Activated CD4-positive, alpha-beta memory T cell treated with anti-CD3 and anti-CD28 coated beads for 36 hours (primary cell): ENCODE measurements at regions not wholly inside any gene's neighbourhood (a gene's known extent, or its start where the extent isn't known, plus 50 kb on each side); places are given as distances from the start of the nearest gene placed in this dataset.
"Not testable (repeated sequence)": the region's sequence is repeated elsewhere in the genome, so short reads cannot be mapped to it uniquely, and the experiment has no call there.

Experiments
- CTCF ChIA-PET: fragments of 350-600 bp; sonication (Branson Sonifier 250); formaldehyde crosslinking; loops from one replicate; lab custom pipeline; 2021; ENCODE audit warnings: antibody characterized with exemption, inconsistent platforms; lab: Charles Lee
- POLR2A ChIA-PET: fragments of 350-600 bp; sonication (Branson Sonifier 250); formaldehyde crosslinking; loops from one replicate; lab custom pipeline; 2021; ENCODE audit warnings: antibody characterized with exemption; lab: Charles Lee
- DNase-seq: peaks from one replicate; pipeline ENCODE4 v3.0.0-alpha.2; 2020
- H3K27ac Mint-ChIP-seq: one replicate; pipeline ENCODE4 v1.8.0; 2021; ENCODE audit warnings: mixed read lengths
- H3K27me3 Mint-ChIP-seq: one replicate; pipeline ENCODE4 v1.8.0; 2021; ENCODE audit warnings: mixed read lengths
- H3K36me3 Mint-ChIP-seq: one replicate; pipeline ENCODE4 v1.8.0; 2021; ENCODE audit warnings: mixed read lengths
- H3K4me1 Mint-ChIP-seq: one replicate; pipeline ENCODE4 v1.8.0; 2021; ENCODE audit warnings: low read depth, mixed read lengths
- H3K4me3 Mint-ChIP-seq: one replicate; pipeline ENCODE4 v1.8.0; 2021; ENCODE audit warnings: mild to moderate bottlenecking, mixed read lengths
- H3K9me3 Mint-ChIP-seq: one replicate; pipeline ENCODE4 v1.8.0; 2021; ENCODE audit warnings: mixed read lengths
- intact Hi-C: fragments of 100-400 bp; cut with micrococcal nuclease; formaldehyde crosslinking; loops from one replicate; pipeline ENCODE4 v1.15.1; 2023

DNA sequence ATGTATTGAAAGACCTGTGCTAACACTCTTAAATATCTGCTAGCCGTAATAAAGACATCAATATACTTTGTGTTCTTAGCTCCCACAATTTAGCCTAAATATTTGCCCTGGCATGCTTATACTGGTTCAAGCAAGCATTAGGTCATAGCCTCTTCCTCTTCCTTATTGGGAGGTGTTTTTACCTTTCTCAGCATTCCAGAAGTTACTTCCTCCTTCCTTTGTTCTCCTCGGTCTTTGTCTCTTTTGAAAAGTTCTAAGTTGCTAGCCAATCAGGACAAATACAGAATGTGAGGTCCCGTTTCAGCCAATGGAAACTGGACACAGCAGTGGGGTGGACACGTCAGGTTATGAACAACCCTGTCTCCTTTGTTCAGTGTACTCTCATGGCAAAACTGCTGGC, 2543.6 kb downstream of the PCDH9 start:
- CTCF ChIA-PET, H3K4me3 Mint-ChIP-seq, POLR2A ChIA-PET, H3K4me1 Mint-ChIP-seq, H3K9me3 Mint-ChIP-seq, intact Hi-C loops, H3K27me3 Mint-ChIP-seq, H3K27ac Mint-ChIP-seq, H3K36me3 Mint-ChIP-seq, DNase-seq: not testable (repeated sequence)

DNA sequence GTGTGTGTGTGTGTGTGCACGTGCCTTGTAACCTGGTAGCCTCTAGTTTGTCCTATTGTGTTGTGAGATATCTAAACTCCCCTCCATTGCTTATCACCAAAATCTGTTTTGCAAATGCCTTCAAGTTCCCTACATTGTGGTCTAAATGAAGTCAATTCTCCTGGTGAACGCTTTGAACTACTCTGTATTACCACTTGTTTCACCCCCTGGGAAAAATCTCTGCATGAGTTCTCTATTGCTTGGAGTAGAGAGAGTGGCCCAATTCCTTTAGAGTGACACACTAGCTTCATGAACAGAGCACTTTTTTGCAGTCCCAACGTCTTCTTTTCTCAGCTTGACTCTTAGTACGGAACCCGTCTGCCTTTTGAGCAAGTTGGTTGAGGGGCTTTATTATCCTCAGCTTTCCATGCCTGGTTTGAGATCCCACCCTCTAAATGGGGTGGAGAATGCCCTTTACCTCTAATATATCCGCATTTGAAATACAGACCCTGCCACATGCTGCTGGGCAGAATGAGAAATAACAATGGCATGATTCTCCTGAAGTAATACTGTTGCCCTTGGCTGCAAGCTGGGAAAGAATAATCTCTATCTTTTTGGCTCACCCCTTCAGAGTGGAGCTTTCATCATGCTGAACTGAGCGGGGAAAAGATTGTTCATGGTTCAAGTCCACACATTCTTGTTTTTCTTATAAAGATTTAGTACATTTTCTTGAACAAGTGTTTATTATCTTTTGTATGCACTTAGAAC, 2545.3 kb downstream of the PCDH9 start:
- no peaks in the 10 kb centered on the region for H3K36me3 Mint-ChIP-seq
- intact Hi-C loops, result no loop called here
- H3K27me3 Mint-ChIP-seq, result no peaks in the 10 kb centered on the region
- H3K9me3 Mint-ChIP-seq, result peaks cover 12% of the 10 kb centered on the region
- no peak for DNase-seq
- H3K4me1 Mint-ChIP-seq, result no peaks in the 10 kb centered on the region
- H3K4me3 Mint-ChIP-seq, result no peak overlapping the region
- ChIA-PET CTCF (no interaction called here), POLR2A (no interaction called here)
- H3K27ac Mint-ChIP-seq, result no peak overlapping the region

DNA sequence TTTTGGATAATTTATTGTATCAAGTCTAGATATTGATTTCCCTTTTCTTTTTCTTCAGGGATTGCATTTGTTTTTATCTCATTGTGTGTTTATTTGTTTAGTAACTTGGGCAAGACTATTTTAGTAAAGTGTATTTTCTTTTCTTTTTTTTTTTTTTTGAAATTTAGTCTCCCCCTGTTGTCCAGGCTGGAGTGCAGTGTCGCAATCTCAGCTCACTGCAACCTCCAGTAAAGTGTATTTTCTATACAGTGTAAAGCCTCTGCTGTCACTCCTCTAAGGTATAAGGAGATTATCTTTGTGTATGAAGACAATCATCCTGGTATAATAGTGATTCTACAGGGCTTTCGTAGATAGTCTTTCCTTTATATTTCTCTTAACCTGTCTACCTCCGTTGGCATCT, 2546.0 kb downstream of the PCDH9 start:
- POLR2A ChIA-PET, result no interaction called here
- Mint-ChIP-seq H3K27me3 (no peaks in the 10 kb centered on the region), H3K4me1 (no peaks in the 10 kb centered on the region), H3K4me3 (no peak overlapping the region), H3K9me3 (peaks cover 12% of the 10 kb centered on the region), H3K36me3 (no peaks in the 10 kb centered on the region), H3K27ac (no peak overlapping the region)
- CTCF ChIA-PET, result no interaction called here
- intact Hi-C loops, result no loop called here
- DNase-seq, result no peak

DNA sequence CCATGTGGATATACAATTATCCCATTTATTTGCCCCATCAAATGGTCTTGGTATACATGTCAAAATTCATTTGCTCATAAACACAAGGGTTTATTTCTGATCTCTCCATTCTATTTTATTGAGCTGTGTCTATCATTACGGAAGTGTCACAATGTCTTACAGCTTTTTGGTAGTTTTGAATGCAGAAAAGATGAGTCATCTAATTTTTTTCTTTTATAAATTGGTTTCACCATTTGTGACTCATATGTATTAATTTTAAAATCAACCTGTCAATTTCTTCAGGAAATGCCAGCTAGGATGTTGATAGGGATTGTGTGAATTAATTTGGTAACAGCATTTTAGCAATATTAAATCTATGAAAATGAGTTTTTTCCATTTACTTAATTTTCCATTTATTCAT, 2549.4 kb downstream of the PCDH9 start:
- Mint-ChIP-seq H3K9me3 (peaks cover 20% of the 10 kb centered on the region), H3K4me1 (no peaks in the 10 kb centered on the region), H3K27ac (no peak overlapping the region), H3K36me3 (no peaks in the 10 kb centered on the region), H3K27me3 (no peaks in the 10 kb centered on the region), H3K4me3 (no peak overlapping the region)
- intact Hi-C loops, result no loop called here
- ChIA-PET POLR2A (no interaction called here), CTCF (no interaction called here)
- DNase-seq, result no peak

DNA sequence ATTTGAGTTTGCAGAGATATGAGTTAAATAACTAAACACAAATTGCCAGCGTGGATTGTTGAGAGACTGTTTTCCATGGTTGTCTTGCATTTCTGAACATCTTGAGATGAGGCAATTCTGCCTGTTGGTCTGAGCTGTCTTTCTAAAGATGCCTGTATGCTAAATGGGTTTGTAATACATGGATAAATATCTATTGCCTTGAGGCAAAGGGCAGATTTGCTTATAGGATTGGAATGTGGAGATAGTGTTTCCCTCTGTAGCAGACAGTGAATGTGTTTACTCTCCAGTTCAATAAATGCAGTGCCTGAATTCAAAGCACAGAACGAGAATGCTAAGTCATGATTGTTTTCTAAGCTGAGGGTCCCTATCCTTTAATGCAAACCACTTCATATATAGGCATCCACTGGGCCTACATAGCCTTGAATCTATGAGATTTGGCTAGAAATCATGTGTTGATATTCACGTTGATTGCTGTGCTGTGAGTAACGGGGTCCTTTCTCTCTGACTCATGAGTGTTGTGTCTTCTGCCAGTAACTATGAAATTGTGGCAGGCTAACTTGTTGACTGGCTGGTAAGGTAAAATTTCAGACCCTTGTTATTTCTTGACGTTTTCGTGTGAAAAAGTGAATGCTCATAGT, 2554.8 kb downstream of the PCDH9 start:
- Mint-ChIP-seq H3K36me3 (no peaks in the 10 kb centered on the region), H3K4me1 (no peaks in the 10 kb centered on the region), H3K4me3 (no peak overlapping the region), H3K9me3 (peaks cover 16% of the 10 kb centered on the region), H3K27me3 (no peaks in the 10 kb centered on the region), H3K27ac (no peak overlapping the region)
- DNase-seq, result no peak
- ChIA-PET CTCF (no interaction called here), POLR2A (no interaction called here)
- intact Hi-C loops, result no loop called here

DNA sequence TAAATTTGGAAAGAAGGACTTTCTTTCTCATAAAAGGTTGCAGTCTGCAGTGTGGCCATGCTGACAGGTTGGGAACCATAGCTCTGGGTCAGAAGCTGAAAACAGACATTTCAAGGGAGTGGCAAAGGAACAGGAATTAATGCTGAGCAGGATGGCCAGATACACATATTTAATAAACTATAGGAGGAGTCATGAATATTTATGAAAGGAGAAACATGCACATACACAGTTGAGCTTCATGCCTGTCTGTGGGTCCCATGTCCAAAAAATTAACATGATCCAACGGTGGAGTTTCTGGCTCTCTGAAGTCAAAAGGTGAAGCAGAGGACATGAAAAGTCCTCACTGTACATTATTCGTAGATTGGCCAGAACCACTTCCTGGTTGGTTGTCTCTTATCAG, 2556.0 kb downstream of the PCDH9 start:
- peaks cover 16% of the 10 kb centered on the region for H3K9me3 Mint-ChIP-seq
- intact Hi-C loops, result no loop called here
- CTCF ChIA-PET, result no interaction called here
- no peak overlapping the region for H3K27ac Mint-ChIP-seq
- POLR2A ChIA-PET, result no interaction called here
- DNase-seq, result no peak
- no peaks in the 10 kb centered on the region for H3K27me3 Mint-ChIP-seq
- no peak overlapping the region for H3K4me3 Mint-ChIP-seq
- no peaks in the 10 kb centered on the region for H3K36me3 Mint-ChIP-seq
- H3K4me1 Mint-ChIP-seq, result no peaks in the 10 kb centered on the region

DNA sequence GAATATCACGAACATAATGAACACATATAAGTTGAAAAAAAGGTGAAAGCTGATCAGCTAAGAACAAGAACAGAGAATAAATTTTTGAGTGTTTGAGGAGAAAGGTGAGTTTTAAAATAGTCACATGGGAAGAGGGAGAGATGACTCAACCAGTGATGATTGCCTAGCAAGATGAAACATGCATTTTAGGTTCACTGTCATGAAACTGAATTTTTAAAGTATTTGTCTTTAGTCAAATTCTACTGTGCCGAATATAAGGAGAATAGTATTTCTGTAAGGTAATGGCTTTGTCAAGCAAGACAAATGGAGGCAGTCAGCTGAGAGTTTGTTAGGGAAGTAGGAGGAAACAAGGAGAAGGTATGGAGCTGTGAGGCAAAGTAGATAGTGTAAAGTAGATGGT, 2557.4 kb downstream of the PCDH9 start:
- no peak overlapping the region for H3K4me3 Mint-ChIP-seq
- H3K36me3 Mint-ChIP-seq, result no peaks in the 10 kb centered on the region
- peaks cover 17% of the 10 kb centered on the region for H3K9me3 Mint-ChIP-seq
- intact Hi-C loops, result no loop called here
- no peaks in the 10 kb centered on the region for H3K27me3 Mint-ChIP-seq
- ChIA-PET CTCF (no interaction called here), POLR2A (no interaction called here)
- DNase-seq, result no peak
- no peaks in the 10 kb centered on the region for H3K4me1 Mint-ChIP-seq
- no peak overlapping the region for H3K27ac Mint-ChIP-seq

DNA sequence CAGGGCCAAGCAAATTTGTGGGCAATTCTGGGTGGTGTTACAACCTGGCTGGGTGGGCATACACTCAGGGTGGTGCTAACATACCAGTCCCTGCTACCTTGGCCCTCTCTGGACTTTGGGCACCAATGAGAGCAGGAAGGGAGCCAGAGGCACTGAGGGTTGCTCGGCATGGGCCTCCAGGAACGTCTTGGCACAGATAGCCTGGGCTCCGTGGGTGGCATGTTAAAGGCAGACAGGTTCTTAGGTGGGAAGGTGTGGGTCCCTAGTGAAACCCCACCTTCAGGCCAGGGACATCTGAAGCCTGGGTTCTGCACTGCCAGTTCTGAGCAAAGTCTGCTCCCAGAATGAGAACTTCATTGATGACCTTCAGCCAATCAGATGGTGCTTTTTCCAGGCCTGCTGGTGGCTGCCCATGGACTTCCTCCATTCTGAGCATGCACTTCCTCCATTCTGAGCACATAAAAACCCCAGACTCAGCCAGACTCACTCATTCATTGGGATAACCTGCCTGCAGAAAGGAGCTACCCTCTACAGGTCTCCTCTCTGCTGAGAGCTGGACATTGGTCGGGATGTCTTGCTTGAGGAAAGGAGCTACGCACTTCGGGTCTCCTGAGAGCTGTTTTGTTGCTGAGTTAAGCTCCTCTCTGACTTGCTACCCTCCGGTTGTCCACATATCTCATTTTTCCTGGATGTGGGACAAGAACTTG, 2567.1 kb downstream of the PCDH9 start:
- H3K9me3 Mint-ChIP-seq, result peaks cover 2% of the 10 kb centered on the region
- ChIA-PET POLR2A (no interaction called here), CTCF (no interaction called here)
- H3K4me3 Mint-ChIP-seq, result no peak overlapping the region
- H3K4me1 Mint-ChIP-seq, result no peaks in the 10 kb centered on the region
- H3K27ac Mint-ChIP-seq, result no peak overlapping the region
- no peak for DNase-seq
- no peaks in the 10 kb centered on the region for H3K36me3 Mint-ChIP-seq
- intact Hi-C loops, result no loop called here
- no peaks in the 10 kb centered on the region for H3K27me3 Mint-ChIP-seq

DNA sequence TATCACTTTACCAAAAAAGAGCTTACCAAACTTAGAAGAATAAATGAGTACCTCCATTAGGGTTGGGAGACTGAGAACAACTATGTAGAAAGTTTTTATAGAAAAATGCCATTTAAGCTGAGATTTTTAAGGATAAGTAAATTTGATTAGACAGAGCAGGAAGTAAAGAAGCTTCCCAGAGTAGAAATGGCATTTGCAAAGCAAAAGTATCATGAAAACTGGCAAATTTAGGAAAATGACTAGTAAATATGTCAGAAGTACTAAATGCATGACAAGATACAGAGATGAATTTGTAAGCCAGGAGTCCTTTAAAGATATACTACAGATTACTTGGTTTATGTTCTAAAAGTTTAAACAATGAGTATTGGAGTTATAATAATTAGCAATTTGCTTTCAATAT, 2581.8 kb downstream of the PCDH9 start:
- ChIA-PET POLR2A (no interaction called here), CTCF (no interaction called here)
- Mint-ChIP-seq H3K36me3 (no peaks in the 10 kb centered on the region), H3K27ac (no peak overlapping the region), H3K4me1 (no peaks in the 10 kb centered on the region), H3K9me3 (peaks cover 6% of the 10 kb centered on the region), H3K27me3 (no peaks in the 10 kb centered on the region), H3K4me3 (no peak overlapping the region)
- intact Hi-C loops, result no loop called here
- no peak for DNase-seq

DNA sequence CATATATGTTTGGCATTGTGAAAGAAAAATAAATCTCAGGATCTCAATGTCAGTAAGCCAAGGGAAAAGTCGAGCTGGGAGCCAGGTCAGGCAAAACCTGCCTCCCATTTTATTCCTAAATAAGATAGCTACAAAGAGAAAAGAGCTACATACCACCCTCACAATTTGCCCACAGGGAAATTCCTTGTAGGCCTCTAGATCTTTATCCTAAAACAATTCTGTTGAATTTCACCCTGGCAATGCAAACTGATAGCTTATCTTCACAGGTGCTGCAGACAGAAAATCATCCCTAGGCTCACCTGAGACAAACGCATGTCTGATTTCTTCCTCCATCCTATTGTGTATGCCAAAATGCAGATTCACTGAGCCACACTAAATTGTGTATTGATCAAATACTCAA, 2587.1 kb downstream of the PCDH9 start:
- peaks cover 8% of the 10 kb centered on the region for H3K9me3 Mint-ChIP-seq
- CTCF ChIA-PET, result no interaction called here
- intact Hi-C loops, result no loop called here
- no peak overlapping the region for H3K4me3 Mint-ChIP-seq
- no peak for DNase-seq
- POLR2A ChIA-PET, result no interaction called here
- H3K4me1 Mint-ChIP-seq, result no peaks in the 10 kb centered on the region
- H3K27ac Mint-ChIP-seq, result no peak overlapping the region
- H3K36me3 Mint-ChIP-seq, result no peaks in the 10 kb centered on the region
- H3K27me3 Mint-ChIP-seq, result no peaks in the 10 kb centered on the region

DNA sequence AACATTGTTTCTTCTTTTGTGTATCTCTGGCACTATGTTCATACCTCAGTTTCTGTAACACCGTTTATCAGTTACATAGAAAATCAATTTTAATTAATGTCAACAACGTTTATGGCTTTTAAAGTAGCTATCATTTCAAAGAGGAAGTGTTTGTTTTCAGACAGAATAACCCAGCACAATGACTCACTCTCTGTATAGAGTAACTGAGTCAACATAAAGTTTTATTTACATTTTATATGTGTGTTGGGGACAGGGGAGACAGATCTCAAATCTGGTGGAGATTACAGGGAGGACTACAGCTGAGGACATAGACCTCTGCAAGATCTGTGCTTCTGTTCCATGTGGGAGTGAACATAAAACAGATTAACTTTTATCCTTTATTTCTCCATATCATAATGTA, 2590.1 kb downstream of the PCDH9 start:
- no peak for DNase-seq
- POLR2A ChIA-PET, result no interaction called here
- intact Hi-C loops, result no loop called here
- CTCF ChIA-PET, result no interaction called here
- no peaks in the 10 kb centered on the region for H3K36me3 Mint-ChIP-seq
- peaks cover 14% of the 10 kb centered on the region for H3K9me3 Mint-ChIP-seq
- no peaks in the 10 kb centered on the region for H3K4me1 Mint-ChIP-seq
- no peaks in the 10 kb centered on the region for H3K27me3 Mint-ChIP-seq
- H3K4me3 Mint-ChIP-seq, result no peak overlapping the region
- no peak overlapping the region for H3K27ac Mint-ChIP-seq

DNA sequence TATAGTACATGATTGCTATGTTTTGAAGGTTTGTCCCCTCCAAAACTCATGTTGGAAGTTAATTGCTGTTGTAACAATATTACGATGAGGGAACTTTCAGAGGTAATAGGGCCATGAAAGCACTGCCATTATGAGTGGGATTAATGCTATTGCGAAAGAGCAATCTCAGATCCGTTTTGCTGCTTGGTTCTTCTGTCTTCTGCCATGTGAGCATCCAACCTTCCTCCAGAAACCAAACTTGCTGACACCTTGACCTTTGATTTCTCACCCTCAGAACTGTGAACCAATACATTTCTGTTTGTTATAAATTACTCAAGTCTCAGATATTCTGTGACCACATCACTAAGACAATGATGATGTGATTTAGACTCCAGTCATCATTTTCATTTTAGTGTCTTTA, 2590.9 kb downstream of the PCDH9 start:
- CTCF ChIA-PET, result no interaction called here
- Mint-ChIP-seq H3K9me3 (peaks cover 10% of the 10 kb centered on the region), H3K27ac (no peak overlapping the region), H3K27me3 (no peaks in the 10 kb centered on the region), H3K36me3 (no peaks in the 10 kb centered on the region), H3K4me1 (no peaks in the 10 kb centered on the region), H3K4me3 (no peak overlapping the region)
- DNase-seq, result no peak
- intact Hi-C loops, result no loop called here
- POLR2A ChIA-PET, result no interaction called here

DNA sequence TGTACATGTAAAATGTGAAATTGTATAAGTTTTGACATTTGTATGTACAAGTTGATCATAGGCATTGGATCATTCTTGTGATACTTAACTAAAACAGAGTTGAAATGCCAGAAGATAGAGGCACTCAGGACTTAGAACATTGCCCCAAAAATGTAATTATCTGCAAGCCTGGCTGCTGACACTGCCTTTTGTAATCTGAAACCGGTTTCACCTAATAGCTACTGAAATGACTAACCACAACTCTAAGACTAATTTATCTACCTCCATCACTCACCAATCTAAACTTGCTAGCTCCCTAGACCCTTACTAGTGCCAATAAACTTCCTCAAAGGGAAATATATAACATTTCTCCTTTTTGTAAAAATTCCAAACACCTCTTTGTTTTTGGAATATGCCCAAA, 2596.2 kb downstream of the PCDH9 start:
- Mint-ChIP-seq H3K36me3 (no peaks in the 10 kb centered on the region), H3K4me3 (no peak overlapping the region), H3K27ac (no peak overlapping the region), H3K27me3 (no peaks in the 10 kb centered on the region), H3K9me3 (peaks cover 14% of the 10 kb centered on the region), H3K4me1 (no peaks in the 10 kb centered on the region)
- intact Hi-C loops, result no loop called here
- ChIA-PET CTCF (no interaction called here), POLR2A (no interaction called here)
- no peak for DNase-seq
